ENCODE measurements at regions not wholly inside any gene's neighbourhood (a gene's known extent, or its start where the extent isn't known, plus 50 kb on each side); places are given as distances from the start of the nearest gene placed in this dataset.
"Not testable (repeated sequence)": the region's sequence is repeated elsewhere in the genome, so short reads cannot be mapped to it uniquely, and the experiment has no call there.

DNA sequence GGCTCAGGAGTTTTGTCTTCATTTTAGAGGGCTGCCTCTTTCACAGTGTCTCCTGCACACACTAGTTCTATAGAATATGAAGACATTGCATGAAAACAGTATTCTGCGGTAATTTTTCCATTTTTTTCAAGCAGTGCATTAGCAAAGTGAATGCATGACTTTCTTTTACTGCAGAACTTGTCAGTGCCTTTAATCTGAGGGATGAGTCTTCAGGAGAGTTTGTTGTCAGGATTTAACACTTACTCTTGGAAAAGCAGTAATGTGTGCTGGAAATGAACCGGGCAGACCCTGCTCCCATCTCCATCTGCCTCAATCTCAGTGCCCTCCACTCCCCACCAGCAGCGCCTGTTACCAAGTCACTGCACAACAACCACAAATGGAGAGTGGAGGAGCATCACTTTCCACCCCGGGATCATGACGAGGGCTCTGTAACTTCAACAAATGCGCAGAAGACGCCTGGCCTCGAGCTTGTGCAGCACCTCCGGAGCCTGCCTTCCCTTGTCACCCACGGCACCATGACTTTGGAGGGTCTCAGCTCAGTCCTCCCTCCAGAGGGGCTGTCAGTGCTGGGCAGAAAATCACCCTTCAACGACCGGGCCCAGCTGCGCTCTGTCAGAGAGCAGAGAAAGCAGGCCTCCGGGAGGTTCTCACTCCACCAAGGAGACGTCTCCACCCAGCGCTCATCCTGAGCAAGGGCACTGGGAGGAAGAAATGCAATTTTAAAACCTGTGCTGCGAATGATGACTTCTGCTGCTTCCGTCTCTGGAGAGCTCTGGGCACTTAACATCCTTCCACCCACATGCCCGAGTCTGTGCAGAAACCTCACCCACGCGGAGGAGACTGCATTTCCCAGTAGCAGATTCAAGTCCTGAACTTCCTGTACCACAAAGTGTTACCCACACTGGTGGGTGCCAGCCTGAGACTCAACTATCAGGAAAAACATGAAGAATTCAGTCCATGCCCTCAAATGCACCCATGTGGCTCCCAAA lies 255.7 kb downstream of the ADGRD1 start:
- TF ChIP-seq, protein P1, sequence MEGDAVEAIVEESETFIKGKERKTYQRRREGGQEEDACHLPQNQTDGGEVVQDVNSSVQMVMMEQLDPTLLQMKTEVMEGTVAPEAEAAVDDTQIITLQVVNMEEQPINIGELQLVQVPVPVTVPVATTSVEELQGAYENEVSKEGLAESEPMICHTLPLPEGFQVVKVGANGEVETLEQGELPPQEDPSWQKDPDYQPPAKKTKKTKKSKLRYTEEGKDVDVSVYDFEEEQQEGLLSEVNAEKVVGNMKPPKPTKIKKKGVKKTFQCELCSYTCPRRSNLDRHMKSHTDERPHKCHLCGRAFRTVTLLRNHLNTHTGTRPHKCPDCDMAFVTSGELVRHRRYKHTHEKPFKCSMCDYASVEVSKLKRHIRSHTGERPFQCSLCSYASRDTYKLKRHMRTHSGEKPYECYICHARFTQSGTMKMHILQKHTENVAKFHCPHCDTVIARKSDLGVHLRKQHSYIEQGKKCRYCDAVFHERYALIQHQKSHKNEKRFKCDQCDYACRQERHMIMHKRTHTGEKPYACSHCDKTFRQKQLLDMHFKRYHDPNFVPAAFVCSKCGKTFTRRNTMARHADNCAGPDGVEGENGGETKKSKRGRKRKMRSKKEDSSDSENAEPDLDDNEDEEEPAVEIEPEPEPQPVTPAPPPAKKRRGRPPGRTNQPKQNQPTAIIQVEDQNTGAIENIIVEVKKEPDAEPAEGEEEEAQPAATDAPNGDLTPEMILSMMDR (conservative IDR thresholded peaks at IDR 0.05; ENCODE audit: low read depth, low read length) = no peak
- DNase-seq (ENCODE audit: low read depth) = no peak
- H3K4me3 ChIP-seq (ENCODE audit: low read depth, low read length) = no peak overlapping the region

- no peak overlapping the region for H3K4me3 ChIP-seq (ENCODE audit: low read depth, low read length)
- TF ChIP-seq, protein P1 (conservative IDR thresholded peaks at IDR 0.05; ENCODE audit: low read depth, low read length) = no peak
- no peak for DNase-seq (ENCODE audit: low read depth)
These were observed 257.0 kb downstream of the ADGRD1 start for GRCh38 chr12:131210506-131211339.

DNA sequence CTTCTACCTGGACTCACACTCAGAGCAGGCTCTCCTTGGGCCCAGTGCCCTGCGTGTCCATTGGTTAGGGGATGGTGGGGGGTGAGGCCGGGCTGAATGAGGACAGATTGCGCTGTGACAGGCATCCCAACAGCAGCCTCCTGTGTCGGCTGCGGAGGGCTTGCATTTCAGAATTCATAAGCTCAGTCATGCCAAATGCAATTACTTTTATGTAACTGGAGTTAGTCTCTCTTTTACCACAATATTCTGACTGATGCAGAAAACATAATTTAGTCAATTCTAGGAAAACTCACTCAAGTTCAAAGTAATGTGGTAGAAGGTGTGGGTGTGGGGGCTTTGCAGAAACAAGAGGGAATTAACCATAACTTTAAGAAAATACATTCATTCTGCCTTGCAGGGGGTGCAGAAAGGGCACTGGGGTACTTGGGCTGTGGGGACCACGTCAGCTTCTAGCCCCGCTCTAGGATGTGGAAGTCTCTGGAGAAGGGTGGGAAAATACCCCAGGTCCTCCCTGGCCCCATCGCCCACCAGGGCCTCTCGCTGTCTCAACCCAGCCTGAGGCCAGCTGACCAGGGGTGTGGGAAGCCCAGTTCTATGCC lies 257.7 kb downstream of the ADGRD1 start:
- TF ChIP-seq, protein P1 (conservative IDR thresholded peaks at IDR 0.05; ENCODE audit: low read depth, low read length) = no peak
- no peak overlapping the region for H3K4me3 ChIP-seq (ENCODE audit: low read depth, low read length)
- DNase-seq (ENCODE audit: low read depth) = no peak

- TF ChIP-seq, protein P1 (conservative IDR thresholded peaks at IDR 0.05; ENCODE audit: low read depth, low read length) = no peak
- DNase-seq (ENCODE audit: low read depth) = no peak
- no peak overlapping the region for H3K4me3 ChIP-seq (ENCODE audit: low read depth, low read length)
These were observed 260.3 kb downstream of the ADGRD1 start for GRCh38 chr12:131213896-131214442.

DNA sequence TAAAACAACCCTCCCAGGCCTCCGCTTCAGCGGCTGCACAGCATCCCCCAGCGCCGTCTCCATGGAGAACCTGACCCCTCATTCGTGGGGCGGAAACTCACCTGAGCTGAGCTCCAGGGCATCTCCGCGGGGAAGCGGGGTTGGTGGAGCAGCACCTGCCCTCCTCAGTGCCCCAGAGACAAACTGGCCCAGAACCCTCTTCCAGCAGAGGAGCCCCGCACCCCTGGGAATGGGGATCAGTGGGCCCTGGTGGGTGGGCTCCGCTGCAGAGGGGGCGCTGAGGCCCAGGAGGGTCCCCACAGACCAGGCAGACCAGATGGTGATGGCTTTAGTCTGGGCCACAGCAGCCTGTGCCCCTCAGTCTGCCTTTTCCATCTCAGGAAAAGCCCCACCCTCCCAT lies 261.2 kb downstream of the ADGRD1 start:
- not testable (repeated sequence) for H3K4me3 ChIP-seq (ENCODE audit: low read depth, low read length); DNase-seq (ENCODE audit: low read depth)

- H3K4me3 ChIP-seq (ENCODE audit: low read depth, low read length); DNase-seq (ENCODE audit: low read depth): not testable (repeated sequence)
These were observed 262.9 kb downstream of the ADGRD1 start for GRCh38 chr12:131216587-131216986.

GRCh38 chr12:131217024-131217586 lies 263.4 kb downstream of the ADGRD1 start:
- no peak overlapping the region for H3K4me3 ChIP-seq (ENCODE audit: low read depth, low read length)

More at GRCh38 chr12:131217024-131217586, 263.4 kb downstream of the ADGRD1 start:
- TF ChIP-seq, protein P1 (conservative IDR thresholded peaks at IDR 0.05; ENCODE audit: low read depth, low read length) = no peak
- no peak for DNase-seq (ENCODE audit: low read depth)

All from choroid plexus epithelial cell (primary cell).